Fibroblast of the aortic adventitia (primary cell): ENCODE measurements at regions not wholly inside any gene's neighbourhood (a gene's known extent, or its start where the extent isn't known, plus 50 kb on each side); places are given as distances from the start of the nearest gene placed in this dataset.

Experiments used
- DNase-seq: peaks from one replicate; pipeline ENCODE4 v3.0.0-alpha.2; 2010; ENCODE audit warnings: low read depth
- H3K4me3 ChIP-seq: 2 replicates; pipeline ENCODE4 v1.5.1; 2011; ENCODE audit warnings: low read depth, mild to moderate bottlenecking, control low read depth, low read length, moderate library complexity
- CTCF ChIP-seq: IDR thresholded peaks from 2 replicates; pipeline ENCODE4 v1.5.1; 2011; ENCODE audit warnings: mild to moderate bottlenecking, low read length, control low read depth, inconsistent platforms; ENCODE audit not compliant: insufficient read depth

DNA sequence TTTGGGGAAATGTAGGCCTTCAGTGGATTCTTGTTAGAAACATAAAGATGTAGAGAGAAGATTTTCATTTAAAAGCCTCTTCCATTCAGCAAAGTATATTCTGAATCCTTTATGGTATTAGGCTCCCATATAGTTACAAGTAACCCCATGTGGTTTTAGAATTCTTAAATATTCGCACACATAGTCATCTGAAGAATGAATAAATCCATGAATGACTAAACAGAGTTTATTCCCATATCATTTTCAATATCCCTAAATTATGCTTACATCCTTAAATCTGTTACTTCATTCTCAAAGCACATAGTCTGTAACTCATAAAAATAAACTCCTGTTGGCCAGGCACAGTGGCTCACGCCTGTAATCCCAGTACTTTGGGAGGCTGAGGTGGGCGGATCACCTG, 962.1 kb downstream of the KCNJ18 start:
- no peak for DNase-seq
- TF ChIP-seq CTCF, result no peak
- H3K4me3 ChIP-seq, result no peak overlapping the region

DNA sequence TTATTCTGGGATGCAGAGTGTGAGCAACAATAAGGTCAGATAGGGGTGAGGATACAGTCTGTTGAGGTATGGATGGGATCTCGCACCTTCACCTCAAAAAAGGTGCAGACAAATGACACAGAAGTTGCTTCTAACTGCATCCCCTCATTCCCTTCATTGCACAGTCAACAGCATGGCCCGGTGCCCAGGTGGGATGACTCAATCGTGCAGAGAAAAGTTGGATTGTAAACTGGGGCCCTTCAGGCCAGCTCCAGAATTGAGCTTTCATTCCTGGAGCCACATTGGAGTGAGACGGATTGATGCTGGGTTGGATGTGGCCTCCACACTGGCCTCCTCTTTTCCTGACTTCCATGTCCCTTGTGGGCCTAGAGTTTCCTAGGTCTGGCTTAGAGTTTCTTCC, 977.4 kb downstream of the KCNJ18 start:
- no peak for TF ChIP-seq CTCF
- no peak overlapping the region for H3K4me3 ChIP-seq
- DNase-seq, result no peak

DNA sequence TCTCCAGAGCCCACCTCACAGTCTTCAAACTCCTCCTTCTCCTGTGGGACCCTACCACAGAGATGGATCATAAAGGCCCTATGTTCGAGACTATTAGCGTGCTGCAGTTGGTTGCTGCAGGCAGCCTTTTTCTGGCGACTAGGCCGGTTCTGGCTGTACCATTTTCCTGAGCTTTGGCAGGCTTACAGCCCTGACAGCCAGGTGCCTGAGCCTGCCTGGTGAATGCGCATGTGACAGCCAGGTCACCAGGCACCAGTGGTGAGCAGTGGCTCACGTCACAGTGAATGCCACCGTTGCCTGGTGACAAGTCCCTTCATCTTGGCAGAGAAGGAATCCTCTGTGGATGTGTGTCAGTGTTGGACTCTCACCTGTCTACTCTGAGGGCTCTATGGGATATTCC, 978.8 kb downstream of the KCNJ18 start:
- no peak for TF ChIP-seq CTCF
- DNase-seq, result no peak
- H3K4me3 ChIP-seq, result no peak overlapping the region

DNA sequence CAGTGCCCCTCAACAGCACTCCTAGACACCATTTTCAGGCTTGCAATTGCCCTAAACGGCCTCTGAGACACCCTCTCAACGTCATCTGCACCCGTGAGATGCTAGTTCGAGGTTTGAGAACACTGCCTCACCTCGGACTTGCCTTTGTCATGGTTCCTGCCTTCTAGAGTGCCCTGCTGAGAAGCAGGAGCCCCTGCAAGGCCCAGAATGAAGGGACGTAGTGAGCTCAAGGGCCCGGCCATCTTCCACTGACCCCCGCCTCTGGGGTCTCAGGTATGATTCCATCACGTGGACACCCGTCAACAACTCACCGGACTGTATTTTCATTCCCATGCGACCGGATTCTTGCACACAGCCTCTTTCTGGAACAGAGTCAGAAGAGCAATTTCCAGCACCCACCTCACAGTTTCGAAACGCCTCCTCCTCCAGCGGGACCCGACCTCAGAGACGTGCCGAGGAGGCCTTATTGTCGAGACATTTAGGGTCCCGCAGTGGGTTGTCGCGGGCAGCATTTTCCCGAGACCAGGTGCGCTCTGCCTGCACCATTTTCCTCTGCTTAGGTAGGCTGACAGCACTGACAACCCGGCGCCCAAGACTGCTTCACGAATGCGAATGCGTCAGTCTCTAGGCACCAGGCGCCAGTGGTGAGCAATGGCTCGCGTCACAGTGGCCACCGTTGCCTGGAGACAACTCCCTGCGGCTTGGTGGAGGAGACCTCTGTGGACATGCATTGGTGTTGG, 999.9 kb downstream of the KCNJ18 start:
- H3K4me3 ChIP-seq, result no peak overlapping the region
- DNase-seq, result no peak
- TF ChIP-seq CTCF, result no peak

DNA sequence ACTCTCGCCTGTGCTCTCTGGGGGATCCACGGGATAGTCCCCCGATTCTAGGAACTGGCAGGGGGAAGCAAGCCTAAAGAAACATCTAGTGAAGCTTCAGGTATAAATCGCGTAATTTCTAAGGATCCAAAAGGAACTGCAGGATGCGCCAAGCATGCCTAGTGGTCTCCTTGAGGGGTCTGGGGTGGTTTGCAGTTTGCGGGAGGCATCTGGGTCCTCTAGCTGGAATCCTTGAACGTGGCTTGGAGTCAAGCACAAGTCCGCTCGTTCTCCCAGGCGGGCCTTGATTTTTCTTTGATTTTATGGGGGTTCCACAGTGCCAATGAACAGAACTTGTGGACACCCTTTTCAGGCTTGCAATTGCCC, 1000.5 kb downstream of the KCNJ18 start:
- TF ChIP-seq CTCF, result no peak
- DNase-seq, result no peak
- H3K4me3 ChIP-seq, result no peak overlapping the region

DNA sequence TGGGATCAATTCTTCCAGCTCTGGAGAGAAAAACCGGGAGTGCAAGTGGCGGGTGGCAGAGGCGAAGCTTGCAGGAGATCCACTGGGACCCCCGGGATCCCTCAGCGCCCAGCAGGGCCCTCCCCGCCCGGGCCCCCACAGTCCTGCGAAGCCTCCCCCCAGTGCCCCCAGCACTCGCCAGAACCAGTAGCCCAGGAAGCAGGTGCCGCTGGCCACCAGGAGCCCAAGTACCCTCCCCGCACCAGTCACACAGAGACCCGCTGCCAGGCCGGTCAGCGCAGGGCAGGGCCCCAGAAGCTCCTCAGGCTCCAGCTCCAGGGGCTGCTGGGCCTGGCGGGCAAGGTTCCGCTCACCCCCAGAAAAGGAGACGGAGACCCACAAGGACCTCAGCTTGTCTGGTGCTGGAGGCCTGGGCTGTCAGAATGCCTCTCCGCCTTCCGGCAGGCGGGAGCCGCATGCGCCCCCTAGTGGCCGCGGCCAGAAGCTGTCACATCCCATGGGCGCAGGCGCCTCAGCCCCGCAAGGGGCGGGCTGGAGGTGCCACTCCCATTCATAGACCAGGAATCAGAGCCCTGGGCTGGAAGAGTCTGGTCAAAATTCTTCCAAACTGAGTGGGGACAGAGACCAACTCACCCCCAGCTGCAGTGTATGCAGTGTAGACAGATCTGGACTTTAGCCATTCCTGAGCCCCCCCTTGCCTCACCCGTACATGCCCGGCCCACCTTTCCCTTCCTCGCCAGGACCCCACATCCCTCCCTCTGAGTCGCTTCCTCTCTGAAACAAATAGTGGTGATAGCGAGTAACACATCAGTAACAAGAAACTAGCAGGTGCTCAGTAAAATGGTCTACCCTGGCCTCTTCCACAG, 1002.3 kb downstream of the KCNJ18 start:
- H3K4me3 ChIP-seq, result no peak overlapping the region
- TF ChIP-seq CTCF, result peak; percentile 6
- no peak for DNase-seq
